Testis (tissue), 2 donors: ENCODE measurements at regions not wholly inside any gene's neighbourhood (a gene's known extent, or its start where the extent isn't known, plus 50 kb on each side); places are given as distances from the start of the nearest gene placed in this dataset.
"Not testable (repeated sequence)": the region's sequence is repeated elsewhere in the genome, so short reads cannot be mapped to it uniquely, and the experiment has no call there.

Experiments
- DNase-seq: peaks from one replicate; pipeline ENCODE4 v3.0.0-alpha.2; 2019
- H3K27ac ChIP-seq, 2 donors: fragments of 200-600 bp; sonication (generic); one replicate each; pipeline ENCODE4 v1.5.1; 2019
- H3K27me3 ChIP-seq: fragments of 200-600 bp; sonication (generic); one replicate; pipeline ENCODE4 v1.5.1; 2019
- H3K36me3 ChIP-seq: fragments of 200-600 bp; sonication (generic); one replicate; pipeline ENCODE4 v1.5.1; 2017; ENCODE audit warnings: low read depth; ENCODE audit errors: missing control alignments
- H3K4me1 ChIP-seq: fragments of 200-600 bp; sonication (generic); one replicate; pipeline ENCODE4 v1.5.1; 2019
- H3K4me3 ChIP-seq, 2 donors: fragments of 200-600 bp; sonication (generic); one replicate each; pipeline ENCODE4 v1.5.1; 2017 to 2019
- H3K9me3 ChIP-seq: fragments of 200-600 bp; sonication (generic); one replicate; pipeline ENCODE4 v1.5.1; 2017
- POLR2A ChIP-seq: fragments of 450-650 bp; IDR thresholded peaks from one replicate; pipeline ENCODE4 v1.6.1; 2017; ENCODE audit warnings: antibody characterized with exemption, mild to moderate bottlenecking, moderate library complexity
- WGBS, 2 donors: methylation state at CpG; one replicate each; pipeline ENCODE4 v1.1.5; 2018; 5-methylcytosine and 5-hydroxymethylcytosine counted together
- intact Hi-C: fragments of 100-400 bp; cut with DNase I; formaldehyde crosslinking; loops from one replicate; pipeline ENCODE4 v1.15.1; 2023; ENCODE audit warnings: low total_unique reads
- TF ChIP-seq, protein P1 (sequence below), 3 experiments: fragments of 450-650 bp in 2 of 3; fragments of 200-600 bp in 1 of 3; sonication (generic) in 1 of 3; IDR thresholded peaks; one replicate each; pipeline ENCODE4 v1.5.1; 2016 to 2019; ENCODE audit warnings: antibody characterized with exemption in 3 of 3, mild to moderate bottlenecking in 2 of 3, moderate library complexity in 1 of 3

DNA sequence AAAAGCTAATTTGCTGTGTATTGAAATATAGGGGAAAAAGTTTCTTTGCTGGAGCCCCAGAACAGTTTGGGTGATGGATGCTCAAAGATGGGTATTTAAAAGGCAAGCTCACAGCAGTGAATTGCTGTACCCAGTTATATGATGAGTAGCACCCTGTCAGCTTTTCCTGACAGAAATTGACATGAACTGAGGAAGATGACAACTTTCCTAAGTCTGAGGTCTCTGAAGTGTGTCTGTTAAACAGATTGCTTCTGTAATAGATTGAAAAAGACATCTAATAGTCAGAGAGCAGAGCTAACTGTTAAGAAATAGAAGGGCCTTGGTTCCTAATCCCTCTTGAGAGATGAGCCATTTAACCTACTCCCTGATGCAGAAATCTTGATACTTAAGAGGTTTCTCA is 1278.0 kb upstream of the ALCAM start:
- Histone ChIP-seq H3K4me3 (no peak overlapping the region), H3K27me3 (no peaks in the 10 kb centered on the region), H3K27ac (no peak overlapping the region), H3K4me1 (no peaks in the 10 kb centered on the region), H3K9me3 (no peaks in the 10 kb centered on the region), H3K36me3 (no peaks in the 10 kb centered on the region)
- intact Hi-C loops = no loop called here
- TF ChIP-seq, protein P1, sequence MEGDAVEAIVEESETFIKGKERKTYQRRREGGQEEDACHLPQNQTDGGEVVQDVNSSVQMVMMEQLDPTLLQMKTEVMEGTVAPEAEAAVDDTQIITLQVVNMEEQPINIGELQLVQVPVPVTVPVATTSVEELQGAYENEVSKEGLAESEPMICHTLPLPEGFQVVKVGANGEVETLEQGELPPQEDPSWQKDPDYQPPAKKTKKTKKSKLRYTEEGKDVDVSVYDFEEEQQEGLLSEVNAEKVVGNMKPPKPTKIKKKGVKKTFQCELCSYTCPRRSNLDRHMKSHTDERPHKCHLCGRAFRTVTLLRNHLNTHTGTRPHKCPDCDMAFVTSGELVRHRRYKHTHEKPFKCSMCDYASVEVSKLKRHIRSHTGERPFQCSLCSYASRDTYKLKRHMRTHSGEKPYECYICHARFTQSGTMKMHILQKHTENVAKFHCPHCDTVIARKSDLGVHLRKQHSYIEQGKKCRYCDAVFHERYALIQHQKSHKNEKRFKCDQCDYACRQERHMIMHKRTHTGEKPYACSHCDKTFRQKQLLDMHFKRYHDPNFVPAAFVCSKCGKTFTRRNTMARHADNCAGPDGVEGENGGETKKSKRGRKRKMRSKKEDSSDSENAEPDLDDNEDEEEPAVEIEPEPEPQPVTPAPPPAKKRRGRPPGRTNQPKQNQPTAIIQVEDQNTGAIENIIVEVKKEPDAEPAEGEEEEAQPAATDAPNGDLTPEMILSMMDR (IDR thresholded peaks at IDR 0.05) = no peak
- TF ChIP-seq POLR2A = no peak
- DNase-seq = no peak

GRCh38 chr3:104089987-104090386 is 1276.7 kb upstream of the ALCAM start:
- 48 to 55% methylated on average over 3 of the region's 3 CpGs for WGBS, 2 donors
- DNase-seq, H3K27ac ChIP-seq, H3K27me3 ChIP-seq, H3K4me3 ChIP-seq, H3K4me1 ChIP-seq, intact Hi-C loops, H3K9me3 ChIP-seq, H3K36me3 ChIP-seq: not testable (repeated sequence)

DNA sequence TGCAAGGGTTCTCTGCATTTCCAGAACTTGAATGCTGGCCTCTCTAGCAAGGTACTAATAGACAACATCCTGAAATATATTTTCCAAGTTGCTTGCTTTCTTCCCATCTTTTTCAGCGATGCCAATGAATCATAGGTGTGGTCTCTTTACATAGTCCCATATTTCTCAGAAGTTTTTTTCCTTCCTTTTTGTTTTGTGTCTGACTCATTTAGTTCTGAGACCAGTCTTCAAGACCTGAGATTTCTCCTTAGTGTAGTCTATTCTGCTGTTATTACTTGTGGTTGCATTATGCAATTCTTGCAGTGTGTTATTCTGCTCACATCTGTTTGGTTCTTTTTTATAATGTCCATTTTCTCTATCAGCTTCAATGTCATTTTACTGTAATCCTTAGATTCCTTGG is 1265.0 kb upstream of the ALCAM start:
- Histone ChIP-seq H3K36me3 (no peaks in the 10 kb centered on the region), H3K4me3 (no peak overlapping the region), H3K9me3 (no peaks in the 10 kb centered on the region), H3K27ac (no peak overlapping the region), H3K4me1 (no peaks in the 10 kb centered on the region), H3K27me3 (no peaks in the 10 kb centered on the region)
- 84 to 94% methylated on average over 1 of the region's 1 CpG for WGBS, 2 donors
- TF ChIP-seq, protein P1 (IDR thresholded peaks at IDR 0.05) = no peak
- DNase-seq = no peak
- intact Hi-C loops = no loop called here

DNA sequence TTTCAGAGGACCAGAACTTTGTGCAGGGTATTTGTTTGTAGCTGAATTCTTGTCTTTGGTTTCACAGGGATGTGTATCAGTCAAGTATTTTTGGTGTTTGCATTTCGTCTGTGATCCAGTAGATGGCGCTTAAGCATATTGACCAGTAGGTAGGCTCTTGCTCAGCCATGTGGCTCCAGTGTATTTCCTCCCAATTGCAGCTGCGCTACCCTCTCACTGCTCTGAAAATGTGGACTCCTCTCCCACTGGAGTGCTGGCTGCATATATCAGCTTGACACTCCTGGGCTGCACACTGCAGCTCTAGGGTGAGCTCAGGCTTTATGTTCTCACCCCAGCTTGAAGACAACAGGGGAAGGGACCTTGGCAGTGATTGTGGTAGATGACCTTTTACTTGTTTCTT is 1264.3 kb upstream of the ALCAM start:
- intact Hi-C loops = no loop called here
- WGBS, 2 donors = 23 to 24% methylated on average over 3 of the region's 3 CpGs

GRCh38 chr3:104106276-104106675 is 1260.4 kb upstream of the ALCAM start:
- no peak overlapping the region for H3K27ac ChIP-seq
- WGBS, 2 donors = 67 to 71% methylated on average over 3 of the region's 3 CpGs
- no peak overlapping the region for H3K4me3 ChIP-seq
- no peaks in the 10 kb centered on the region for H3K27me3 ChIP-seq
- TF ChIP-seq, protein P1 (IDR thresholded peaks at IDR 0.05) = no peak
- TF ChIP-seq POLR2A = no peak
- intact Hi-C loops = no loop called here
- H3K4me1 ChIP-seq = no peaks in the 10 kb centered on the region
- DNase-seq = no peak
- H3K36me3 ChIP-seq = no peaks in the 10 kb centered on the region
- H3K9me3 ChIP-seq = no peaks in the 10 kb centered on the region

More for the DNA sequence above, 1264.3 kb upstream of the ALCAM start:
- Histone ChIP-seq H3K27me3 (no peaks in the 10 kb centered on the region), H3K27ac (no peak overlapping the region), H3K4me3 (no peak overlapping the region), H3K36me3 (no peaks in the 10 kb centered on the region), H3K9me3 (no peaks in the 10 kb centered on the region), H3K4me1 (no peaks in the 10 kb centered on the region)
- peak; percentile 35 for DNase-seq
- no peak for TF ChIP-seq POLR2A
- TF ChIP-seq, protein P1 (IDR thresholded peaks at IDR 0.05) = peak in 2 of 3 experiments; percentile 23 to 24
